ENCODE measurements at regions not wholly inside any gene's neighbourhood (a gene's known extent, or its start where the extent isn't known, plus 50 kb on each side); places are given as distances from the start of the nearest gene placed in this dataset.

- TF ChIP-seq CTCF (IDR thresholded peaks at IDR 0.05) (no peak), POLR2A (IDR thresholded peaks at IDR 0.05) (no peak)
Observed at GRCh38 chr7:68107968-68108367, 1111.3 kb downstream of the TYW1 start.

Data from gastroesophageal sphincter (tissue), 3 donors.